ENCODE measurements at regions not wholly inside any gene's neighbourhood (a gene's known extent, or its start where the extent isn't known, plus 50 kb on each side); places are given as distances from the start of the nearest gene placed in this dataset.

GRCh38 chr14:26846388-26846787 lies 248.6 kb upstream of the NOVA1 start:
- CTCF ChIA-PET = no interaction called here
- POLR2A ChIA-PET = no interaction called here

- ChIA-PET POLR2A (no interaction called here), CTCF (no interaction called here)
These were observed 251.7 kb upstream of the NOVA1 start for GRCh38 chr14:26849514-26849913.

- ChIA-PET POLR2A (no interaction called here), CTCF (no interaction called here)
These were observed 254.0 kb upstream of the NOVA1 start for GRCh38 chr14:26851793-26852192.

- CTCF ChIA-PET = no interaction called here
- POLR2A ChIA-PET = no interaction called here
These were observed 257.4 kb upstream of the NOVA1 start for GRCh38 chr14:26855077-26855753.

GRCh38 chr14:26856876-26857518 lies 259.2 kb upstream of the NOVA1 start:
- ChIA-PET CTCF (no interaction called here), POLR2A (no interaction called here)

- ChIA-PET POLR2A (no interaction called here), CTCF (no interaction called here)
These were observed 261.6 kb upstream of the NOVA1 start for GRCh38 chr14:26859483-26859882.

GRCh38 chr14:26860111-26860510 lies 262.3 kb upstream of the NOVA1 start:
- POLR2A ChIA-PET = no interaction called here
- CTCF ChIA-PET = no interaction called here

GRCh38 chr14:26863736-26864135 lies 265.9 kb upstream of the NOVA1 start:
- POLR2A ChIA-PET = no interaction called here
- CTCF ChIA-PET = no interaction called here

- CTCF ChIA-PET = no interaction called here
These were observed 268.9 kb upstream of the NOVA1 start for GRCh38 chr14:26866721-26867120.

GRCh38 chr14:26867171-26867757 lies 269.4 kb upstream of the NOVA1 start:
- ChIA-PET CTCF (no interaction called here), POLR2A (no interaction called here)

More at GRCh38 chr14:26866721-26867120, 268.9 kb upstream of the NOVA1 start:
- POLR2A ChIA-PET = no interaction called here

- CTCF ChIA-PET = no interaction called here
- POLR2A ChIA-PET = no interaction called here
These were observed 272.3 kb upstream of the NOVA1 start for GRCh38 chr14:26870096-26870495.

GRCh38 chr14:26870722-26871617 lies 273.1 kb upstream of the NOVA1 start:
- ChIA-PET POLR2A (no interaction called here), CTCF (no interaction called here)

GRCh38 chr14:26872515-26873361 lies 274.9 kb upstream of the NOVA1 start:
- ChIA-PET POLR2A (no interaction called here), CTCF (no interaction called here)

GRCh38 chr14:26873362-26873960 lies 275.6 kb upstream of the NOVA1 start:
- ChIA-PET POLR2A (no interaction called here), CTCF (no interaction called here)

GRCh38 chr14:26887847-26888246 lies 290.0 kb upstream of the NOVA1 start:
- ChIA-PET POLR2A (no interaction called here), CTCF (no interaction called here)

GRCh38 chr14:26888592-26888991 lies 290.8 kb upstream of the NOVA1 start:
- ChIA-PET POLR2A (no interaction called here), CTCF (no interaction called here)

GRCh38 chr14:26896447-26896846 lies 298.6 kb upstream of the NOVA1 start:
- ChIA-PET POLR2A (no interaction called here), CTCF (no interaction called here)

- ChIA-PET POLR2A (no interaction called here), CTCF (no interaction called here)
These were observed 299.4 kb upstream of the NOVA1 start for GRCh38 chr14:26897196-26897595.

GRCh38 chr14:26905229-26905628 lies 307.4 kb upstream of the NOVA1 start:
- ChIA-PET CTCF (no interaction called here), POLR2A (no interaction called here)

GRCh38 chr14:26913786-26914185 lies 316.0 kb upstream of the NOVA1 start:
- POLR2A ChIA-PET = no interaction called here
- CTCF ChIA-PET = no interaction called here
